H1 (cell line): ENCODE measurements at regions not wholly inside any gene's neighbourhood (a gene's known extent, or its start where the extent isn't known, plus 50 kb on each side); places are given as distances from the start of the nearest gene placed in this dataset.

ENCODE experiments used
- CTCF ChIA-PET: fragments of 300-600 bp; sonication (Branson Sonifier 250); formaldehyde crosslinking; loops from one replicate; lab custom pipeline; 2021; ENCODE audit not compliant: partially characterized antibody; lab: Charles Lee
- POLR2A ChIA-PET: fragments of 300-600 bp; sonication (Branson Sonifier 250); formaldehyde crosslinking; loops from one replicate; lab custom pipeline; 2021; ENCODE audit warnings: inconsistent platforms; ENCODE audit not compliant: partially characterized antibody; lab: Charles Lee
- DNase-seq, 2 experiments: peaks; one replicate each; pipeline versions ENCODE4 v3.0.0 to v3.0.0-alpha.2; 2010 to 2022; ENCODE audit warnings: low spot score in 2 of 2, low read depth in 1 of 2, mixed read lengths in 1 of 2
- FAIRE-seq: peaks from 2 replicates; lab custom pipeline; 2011; peaks lifted over from hg19 to GRCh38; lab: Jason Lieb, UNC
- H2AFZ ChIP-seq: 2 replicates; pipeline ENCODE4 v1.8.1; 2012; ENCODE audit warnings: low read length, inconsistent platforms
- H2AK5ac ChIP-seq: 2 replicates; pipeline ENCODE4 v1.6.1; 2013; ENCODE audit warnings: low read depth, low read length
- H2BK120ac ChIP-seq: replicated peaks from 2 replicates; pipeline ENCODE3; 2013; ENCODE audit warnings: low read depth, low read length, inconsistent platforms
- H2BK12ac ChIP-seq: 2 replicates; pipeline ENCODE4 v1.6.1; 2013; ENCODE audit warnings: low read depth, low read length
- H2BK15ac ChIP-seq: 2 replicates; pipeline ENCODE4 v1.6.1; 2013; ENCODE audit warnings: low read length
- H2BK20ac ChIP-seq: 2 replicates; pipeline ENCODE4 v1.6.1; 2013; ENCODE audit warnings: low read length
- H2BK5ac ChIP-seq: 2 replicates; pipeline ENCODE4 v1.6.1; 2013; ENCODE audit warnings: low read depth, low read length
- H3K14ac ChIP-seq: 2 replicates; pipeline ENCODE4 v1.6.1; 2013; ENCODE audit warnings: inconsistent platforms; ENCODE audit not compliant: insufficient read length
- H3K18ac ChIP-seq: 2 replicates; pipeline ENCODE4 v1.6.1; 2013; ENCODE audit warnings: low read length; ENCODE audit errors: extremely low read depth
- H3K23ac ChIP-seq: 2 replicates; pipeline ENCODE4 v1.6.1; 2013; ENCODE audit warnings: inconsistent platforms; ENCODE audit not compliant: insufficient read length
- H3K23me2 ChIP-seq: 2 replicates; pipeline ENCODE4 v1.6.1; 2013; ENCODE audit warnings: low read depth, low read length
- H3K27ac ChIP-seq: 2 replicates; pipeline ENCODE4 v1.6.1; 2011; ENCODE audit warnings: low read depth, low read length, inconsistent platforms
- H3K27me3 ChIP-seq, 4 experiments: replicated peaks in 1 of 4; 1 replicate in 1 of 4; 2 replicates in 3 of 4; pipeline versions ENCODE4 v1.6.1 to v1.8.1; 2011 to 2013; ENCODE audit warnings: low read length in 3 of 4, mild to moderate bottlenecking in 3 of 4, inconsistent platforms in 2 of 4, mixed read lengths in 2 of 4, moderate library complexity in 1 of 4; ENCODE audit not compliant: control insufficient read depth in 3 of 4, insufficient read depth in 3 of 4; ENCODE audit errors: extremely low read depth in 1 of 4
- H3K36me3 ChIP-seq, 4 experiments: 2 replicates each; pipeline versions ENCODE4 v1.6.1 to v1.8.1; 2011 to 2013; ENCODE audit warnings: mild to moderate bottlenecking in 4 of 4, low read length in 3 of 4, moderate library complexity in 2 of 4, control low read depth in 1 of 4, inconsistent platforms in 1 of 4; ENCODE audit not compliant: insufficient read depth in 4 of 4, control insufficient read depth in 2 of 4
- H3K4ac ChIP-seq: replicated peaks from 2 replicates; pipeline ENCODE3; 2013; ENCODE audit warnings: low read length, low read depth, mixed read lengths, inconsistent platforms; ENCODE audit not compliant: insufficient read length
- H3K4me1 ChIP-seq, 4 experiments: replicated peaks in 1 of 4; 1 replicate in 1 of 4; 2 replicates in 3 of 4; pipeline versions ENCODE4 v1.6.1 to v1.8.1; 2011 to 2013; ENCODE audit warnings: low read length in 3 of 4, inconsistent platforms in 2 of 4, mixed read lengths in 1 of 4; ENCODE audit not compliant: insufficient read depth in 4 of 4, control insufficient read depth in 3 of 4
- H3K4me2 ChIP-seq, 2 experiments: 2 replicates each; pipeline versions ENCODE4 v1.6.1 to v1.8.1; 2011 to 2013; ENCODE audit warnings: low read depth in 2 of 2, low read length in 2 of 2, control low read depth in 1 of 2, inconsistent platforms in 1 of 2, mild to moderate bottlenecking in 1 of 2; ENCODE audit not compliant: insufficient read depth in 1 of 2
- H3K4me3 ChIP-seq, 4 experiments: fragments of 200-600, 300-600 bp in 1 of 4; sonication (generic), shearing (Covaris generic), sonication (Bioruptor Twin) in 1 of 4; 2 replicates each; pipeline versions ENCODE4 v1.5.1 to v1.8.1; 2011 to 2016; ENCODE audit warnings: low read length in 4 of 4, low read depth in 3 of 4, control low read depth in 2 of 4, inconsistent platforms in 2 of 4, mild to moderate bottlenecking in 2 of 4, mixed read lengths in 1 of 4, moderate library complexity in 1 of 4; ENCODE audit not compliant: insufficient read depth in 2 of 4; ENCODE audit errors: extremely low read depth in 1 of 4
- H3K56ac ChIP-seq: replicated peaks from 2 replicates; pipeline ENCODE3; 2013; ENCODE audit warnings: low read depth, mild to moderate bottlenecking, mixed read lengths, low read length, inconsistent platforms; ENCODE audit not compliant: insufficient read length
- H3K79me1 ChIP-seq: 2 replicates; pipeline ENCODE4 v1.6.1; 2013; ENCODE audit warnings: low read depth, low read length, control low read depth
- H3K79me2 ChIP-seq, 2 experiments: 2 replicates each; pipeline versions ENCODE4 v1.6.1 to v1.8.1; 2012 to 2013; ENCODE audit warnings: low read length in 2 of 2, mild to moderate bottlenecking in 2 of 2, inconsistent platforms in 1 of 2; ENCODE audit not compliant: insufficient read depth in 2 of 2, control insufficient read depth in 1 of 2
- H3K9ac ChIP-seq, 4 experiments: replicated peaks in 1 of 4; 1 replicate in 1 of 4; 2 replicates in 3 of 4; pipeline versions ENCODE4 v1.6.1 to v1.8.1; 2011 to 2013; ENCODE audit warnings: low read depth in 3 of 4, low read length in 3 of 4, control low read depth in 2 of 4, mild to moderate bottlenecking in 2 of 4, moderate library complexity in 2 of 4, inconsistent platforms in 1 of 4; ENCODE audit errors: extremely low read depth in 1 of 4
- H3K9me3 ChIP-seq, 2 experiments: 2 replicates each; pipeline versions ENCODE4 v1.6.1 to v1.8.1; 2012 to 2013; ENCODE audit warnings: mild to moderate bottlenecking in 2 of 2, moderate library complexity in 2 of 2, control low read depth in 1 of 2, inconsistent platforms in 1 of 2, low read depth in 1 of 2, low read length in 1 of 2, mixed read lengths in 1 of 2; ENCODE audit not compliant: insufficient read depth in 2 of 2
- H4K20me1 ChIP-seq, 2 experiments: replicated peaks in 1 of 2; 2 replicates each; pipeline versions ENCODE3 to v1.8.1; 2011 to 2013; ENCODE audit warnings: inconsistent platforms in 2 of 2, low read length in 2 of 2, mild to moderate bottlenecking in 1 of 2; ENCODE audit not compliant: insufficient read depth in 2 of 2, control insufficient read depth in 1 of 2
- H4K5ac ChIP-seq: 2 replicates; pipeline ENCODE4 v1.6.1; 2013; ENCODE audit warnings: low read length, low read depth, mixed read lengths, inconsistent platforms; ENCODE audit not compliant: insufficient read length
- H4K8ac ChIP-seq: 2 replicates; pipeline ENCODE4 v1.8.0; 2013; ENCODE audit warnings: mild to moderate bottlenecking, moderate library complexity, low read length, inconsistent platforms; ENCODE audit not compliant: insufficient read depth; ENCODE audit errors: extremely low read depth
- H4K91ac ChIP-seq: replicated peaks from 2 replicates; pipeline ENCODE3; 2013; ENCODE audit warnings: low read length, mixed read lengths, inconsistent platforms; ENCODE audit not compliant: insufficient read length
- BCL11A ChIP-seq, 2 experiments: IDR thresholded peaks; one replicate each; pipeline ENCODE4 v1.6.1; 2011; ENCODE audit warnings: low read depth in 2 of 2, low read length in 2 of 2, mild to moderate bottlenecking in 2 of 2
- CBX5 ChIP-seq: fragments of 300-800, 300-1000 bp; sonication (generic); IDR thresholded peaks from 2 replicates; pipeline ENCODE4 v1.7.1; 2016; ENCODE audit warnings: antibody characterized with exemption, low read length, low read depth
- CBX8 ChIP-seq: fragments of 300-800, 300-1000 bp; sonication (generic); IDR thresholded peaks from 2 replicates; pipeline ENCODE4 v1.7.1; 2016; ENCODE audit warnings: low read depth, low read length, borderline replicate concordance
- CHD1 ChIP-seq: IDR thresholded peaks from 2 replicates; pipeline ENCODE4 v1.6.1; 2012; ENCODE audit warnings: low read depth, low read length, improper control_type of control experiment
- CREB1 ChIP-seq: IDR thresholded peaks from 2 replicates; pipeline ENCODE4 v1.6.1; 2012; ENCODE audit warnings: inconsistent platforms
- EZH2 ChIP-seq: fragments of 200-600 bp; sonication (generic); IDR thresholded peaks from 2 replicates; pipeline ENCODE4 v1.7.1; 2012; ENCODE audit warnings: low read depth, mild to moderate bottlenecking, moderate library complexity, low read length, inconsistent platforms; ENCODE audit not compliant: severe bottlenecking
- MAFK ChIP-seq: IDR thresholded peaks from 2 replicates; pipeline ENCODE4 v1.6.1; 2012; ENCODE audit warnings: low read depth, mild to moderate bottlenecking, improper control_type of control experiment, low read length
- NANOG ChIP-seq: IDR thresholded peaks from 2 replicates; pipeline ENCODE4 v1.6.1; 2011; ENCODE audit warnings: low read length, low read depth, mild to moderate bottlenecking, inconsistent platforms; ENCODE audit not compliant: insufficient read depth, poor library complexity, severe bottlenecking
- POLR2AphosphoS5 ChIP-seq: IDR thresholded peaks from 2 replicates; pipeline ENCODE4 v1.6.1; 2011; ENCODE audit warnings: low read depth, low read length
- SP1 ChIP-seq: IDR thresholded peaks from 2 replicates; pipeline ENCODE4 v1.6.1; 2011; ENCODE audit warnings: low read depth, low read length
- SP2 ChIP-seq: IDR thresholded peaks from 2 replicates; pipeline ENCODE4 v1.6.1; 2012; ENCODE audit warnings: mild to moderate bottlenecking, low read length, inconsistent platforms
- TCF12 ChIP-seq: IDR thresholded peaks from 2 replicates; pipeline ENCODE4 v1.6.1; 2011; ENCODE audit warnings: low read depth, mild to moderate bottlenecking, low read length
- WGBS, 2 experiments: shearing (Covaris generic) in 1 of 2; methylation state at CpG; one replicate each; pipeline versions ENCODE4 v1.1.6 to v1.1.7; 2013 to 2015; ENCODE audit warnings: low lambda C conversion rate in 2 of 2, mixed read lengths in 2 of 2, inconsistent platforms in 1 of 2, low coverage in 1 of 2, missing lambda C conversion rate in 1 of 2; ENCODE audit not compliant: insufficient replicate concordance in 2 of 2, insufficient coverage in 1 of 2, insufficient read length in 1 of 2; ENCODE audit errors: extremely low coverage in 1 of 2, missing lambda C conversion rate in 1 of 2; 5-methylcytosine and 5-hydroxymethylcytosine counted together
- TF ChIP-seq, protein P1 (sequence below), 3 experiments: IDR thresholded peaks; 1 replicate in 2 of 3; 2 replicates in 1 of 3; pipeline versions ENCODE4 v1.5.1 to v1.6.1; 2011; ENCODE audit warnings: low read length in 3 of 3, mild to moderate bottlenecking in 3 of 3, inconsistent platforms in 2 of 3, low read depth in 1 of 3, moderate library complexity in 1 of 3; ENCODE audit not compliant: insufficient read depth in 1 of 3; ENCODE audit errors: control extremely low read depth in 1 of 3

DNA sequence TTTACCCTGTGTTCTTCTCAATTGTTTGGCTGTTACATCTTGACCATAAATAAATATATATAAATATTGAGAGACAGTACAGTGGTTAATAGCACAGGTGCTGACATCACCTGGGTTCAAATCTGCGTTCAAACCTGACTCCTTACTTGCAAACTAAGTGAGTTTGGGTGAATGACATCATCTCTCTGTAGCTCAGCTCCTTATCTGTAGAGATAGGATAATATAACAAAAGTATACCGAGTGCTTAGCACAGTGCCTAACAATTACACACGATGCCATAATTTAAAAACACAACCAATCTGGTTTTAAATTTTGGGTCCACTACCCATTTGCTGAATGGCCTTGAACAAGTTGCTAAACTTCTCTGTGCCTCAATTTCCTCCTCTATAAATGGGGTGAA, 86.6 kb downstream of the RRAGC start:
- H3K23me2 ChIP-seq, result no peaks in the 10 kb centered on the region
- no peaks in the 10 kb centered on the region for H3K9me3 ChIP-seq
- no peaks in the 10 kb centered on the region for H3K79me1 ChIP-seq
- no peak overlapping the region for H2BK5ac ChIP-seq
- no peak overlapping the region for H3K4me3 ChIP-seq
- H2BK120ac ChIP-seq, result no peak overlapping the region
- H3K56ac ChIP-seq, result no peak overlapping the region
- no peak overlapping the region for H2AK5ac ChIP-seq
- no peak overlapping the region for H3K4me2 ChIP-seq
- ChIA-PET CTCF (interaction anchor here (1.3 kb wide), 1 partner anchor 282 kb away, joined by 3 read pairs; no protein-coding TSS in a partner anchor), POLR2A (no interaction called here)
- no peak overlapping the region for H4K5ac ChIP-seq
- no peak for DNase-seq
- no peak overlapping the region for H4K91ac ChIP-seq
- H3K79me2 ChIP-seq, result no peaks in the 10 kb centered on the region
- WGBS, 2 experiments, result 88% methylated on average over 3 of the region's 3 CpGs; no CpG with 5 or more reads in 1 of the 2 experiments
- no peak for FAIRE-seq
- H3K36me3 ChIP-seq, result no peaks in the 10 kb centered on the region
- no peak overlapping the region for H3K23ac ChIP-seq
- no peak overlapping the region for H3K27ac ChIP-seq
- H3K4ac ChIP-seq, result no peak overlapping the region
- H3K4me1 ChIP-seq, result no peaks in the 10 kb centered on the region; a peak in 3 of 7 replicates
- H2BK15ac ChIP-seq, result no peak overlapping the region
- H2BK20ac ChIP-seq, result no peak overlapping the region
- H2AFZ ChIP-seq, result no peak overlapping the region
- H3K18ac ChIP-seq, result no peak overlapping the region
- H3K14ac ChIP-seq, result no peak overlapping the region
- no peaks in the 10 kb centered on the region for H3K27me3 ChIP-seq
- H4K8ac ChIP-seq, result no peak overlapping the region
- H3K9ac ChIP-seq, result no peak overlapping the region
- H4K20me1 ChIP-seq, result no peaks in the 10 kb centered on the region
- H2BK12ac ChIP-seq, result no peak overlapping the region
- no peak for TF ChIP-seq POLR2AphosphoS5
- TF ChIP-seq CREB1, result no peak
- TF ChIP-seq CBX5, result no peak
- no peak for TF ChIP-seq CHD1
- TF ChIP-seq SP2, result no peak
- no peak for TF ChIP-seq MAFK
- no peak for TF ChIP-seq SP1
- no peak for TF ChIP-seq EZH2
- TF ChIP-seq NANOG, result no peak
- TF ChIP-seq, protein P1, sequence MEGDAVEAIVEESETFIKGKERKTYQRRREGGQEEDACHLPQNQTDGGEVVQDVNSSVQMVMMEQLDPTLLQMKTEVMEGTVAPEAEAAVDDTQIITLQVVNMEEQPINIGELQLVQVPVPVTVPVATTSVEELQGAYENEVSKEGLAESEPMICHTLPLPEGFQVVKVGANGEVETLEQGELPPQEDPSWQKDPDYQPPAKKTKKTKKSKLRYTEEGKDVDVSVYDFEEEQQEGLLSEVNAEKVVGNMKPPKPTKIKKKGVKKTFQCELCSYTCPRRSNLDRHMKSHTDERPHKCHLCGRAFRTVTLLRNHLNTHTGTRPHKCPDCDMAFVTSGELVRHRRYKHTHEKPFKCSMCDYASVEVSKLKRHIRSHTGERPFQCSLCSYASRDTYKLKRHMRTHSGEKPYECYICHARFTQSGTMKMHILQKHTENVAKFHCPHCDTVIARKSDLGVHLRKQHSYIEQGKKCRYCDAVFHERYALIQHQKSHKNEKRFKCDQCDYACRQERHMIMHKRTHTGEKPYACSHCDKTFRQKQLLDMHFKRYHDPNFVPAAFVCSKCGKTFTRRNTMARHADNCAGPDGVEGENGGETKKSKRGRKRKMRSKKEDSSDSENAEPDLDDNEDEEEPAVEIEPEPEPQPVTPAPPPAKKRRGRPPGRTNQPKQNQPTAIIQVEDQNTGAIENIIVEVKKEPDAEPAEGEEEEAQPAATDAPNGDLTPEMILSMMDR (IDR thresholded peaks at IDR 0.05; ENCODE audit: control extremely low read depth in 1 of 3, insufficient read depth in 1 of 3, low read depth in 1 of 3, low read length in 3 of 3), result no peak
- no peak for TF ChIP-seq BCL11A (IDR thresholded peaks at IDR 0.05; ENCODE audit: low read depth in 2 of 2, low read length in 2 of 2)
- TF ChIP-seq TCF12, result no peak
- TF ChIP-seq CBX8, result no peak
